ENCODE measurements at regions not wholly inside any gene's neighbourhood (a gene's known extent, or its start where the extent isn't known, plus 50 kb on each side); places are given as distances from the start of the nearest gene placed in this dataset.

GRCh38 chr11:109086931-109087330, 335.1 kb upstream of the C11orf87 start:
- TF ChIP-seq, protein P1, sequence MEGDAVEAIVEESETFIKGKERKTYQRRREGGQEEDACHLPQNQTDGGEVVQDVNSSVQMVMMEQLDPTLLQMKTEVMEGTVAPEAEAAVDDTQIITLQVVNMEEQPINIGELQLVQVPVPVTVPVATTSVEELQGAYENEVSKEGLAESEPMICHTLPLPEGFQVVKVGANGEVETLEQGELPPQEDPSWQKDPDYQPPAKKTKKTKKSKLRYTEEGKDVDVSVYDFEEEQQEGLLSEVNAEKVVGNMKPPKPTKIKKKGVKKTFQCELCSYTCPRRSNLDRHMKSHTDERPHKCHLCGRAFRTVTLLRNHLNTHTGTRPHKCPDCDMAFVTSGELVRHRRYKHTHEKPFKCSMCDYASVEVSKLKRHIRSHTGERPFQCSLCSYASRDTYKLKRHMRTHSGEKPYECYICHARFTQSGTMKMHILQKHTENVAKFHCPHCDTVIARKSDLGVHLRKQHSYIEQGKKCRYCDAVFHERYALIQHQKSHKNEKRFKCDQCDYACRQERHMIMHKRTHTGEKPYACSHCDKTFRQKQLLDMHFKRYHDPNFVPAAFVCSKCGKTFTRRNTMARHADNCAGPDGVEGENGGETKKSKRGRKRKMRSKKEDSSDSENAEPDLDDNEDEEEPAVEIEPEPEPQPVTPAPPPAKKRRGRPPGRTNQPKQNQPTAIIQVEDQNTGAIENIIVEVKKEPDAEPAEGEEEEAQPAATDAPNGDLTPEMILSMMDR (IDR thresholded peaks at IDR 0.05) = no peak
- no peak for TF ChIP-seq POLR2A (IDR thresholded peaks at IDR 0.05)

All from esophagus squamous epithelium (tissue), 4 donors.